Common myeloid progenitor, CD34-positive (primary cell): ENCODE measurements at regions not wholly inside any gene's neighbourhood (a gene's known extent, or its start where the extent isn't known, plus 50 kb on each side); places are given as distances from the start of the nearest gene placed in this dataset.

Experiments used
- CTCF ChIA-PET: fragments of 350-600 bp; sonication (Branson Sonifier 250); formaldehyde crosslinking; loops from one replicate; lab custom pipeline; 2021; ENCODE audit warnings: antibody characterized with exemption; lab: Charles Lee
- POLR2A ChIA-PET: fragments of 350-600 bp; sonication (Branson Sonifier 250); formaldehyde crosslinking; loops from one replicate; lab custom pipeline; 2021; ENCODE audit warnings: antibody characterized with exemption; lab: Charles Lee
- DNase-seq, 3 donors: peaks; one replicate each; pipeline versions ENCODE4 v3.0.0 to v3.0.0-alpha.2; 2013
- H3K27ac ChIP-seq, 2 experiments: 1 replicate in 1 of 2; 2 replicates in 1 of 2; pipeline ENCODE4 v1.7.0; 2013; ENCODE audit warnings: inconsistent platforms in 2 of 2, low read length in 2 of 2, mild to moderate bottlenecking in 2 of 2, low read depth in 1 of 2, moderate library complexity in 1 of 2; ENCODE audit not compliant: severe bottlenecking in 2 of 2, insufficient read depth in 1 of 2, poor library complexity in 1 of 2
- H3K27me3 ChIP-seq, 5 experiments: replicated peaks in 2 of 5; 1 replicate in 3 of 5; 2 replicates in 2 of 5; pipeline versions ENCODE4 v1.6.1 to v1.7.0; 2013; ENCODE audit warnings: low read length in 4 of 5, mild to moderate bottlenecking in 2 of 5, moderate library complexity in 2 of 5, inconsistent platforms in 1 of 5; ENCODE audit not compliant: insufficient read depth in 5 of 5, control insufficient read depth in 4 of 5
- H3K36me3 ChIP-seq, 4 experiments: 1 replicate in 2 of 4; 2 replicates in 2 of 4; pipeline versions ENCODE4 v1.6.1 to v1.7.0; 2013; ENCODE audit warnings: low read length in 3 of 4, control low read depth in 1 of 4, mild to moderate bottlenecking in 1 of 4; ENCODE audit not compliant: control insufficient read depth in 4 of 4, insufficient read depth in 4 of 4
- H3K4me1 ChIP-seq, 4 experiments: 1 replicate in 3 of 4; 2 replicates in 1 of 4; pipeline versions ENCODE4 v1.6.1 to v1.7.1; 2013; ENCODE audit warnings: low read length in 3 of 4, mild to moderate bottlenecking in 3 of 4, control low read depth in 1 of 4, inconsistent platforms in 1 of 4, moderate library complexity in 1 of 4; ENCODE audit not compliant: control insufficient read depth in 4 of 4, insufficient read depth in 4 of 4; ENCODE audit errors: control extremely low read depth in 1 of 4
- H3K4me3 ChIP-seq, 7 experiments: 1 replicate in 4 of 7; 2 replicates in 3 of 7; pipeline versions ENCODE4 v1.5.1 to v1.7.0; 2013; ENCODE audit warnings: mild to moderate bottlenecking in 7 of 7, low read length in 6 of 7, moderate library complexity in 6 of 7, inconsistent platforms in 2 of 7, low read depth in 2 of 7, control low read depth in 1 of 7; ENCODE audit not compliant: insufficient read depth in 4 of 7, control insufficient read depth in 1 of 7; ENCODE audit errors: extremely low read depth in 1 of 7
- H3K9me3 ChIP-seq, 5 experiments: 1 replicate in 4 of 5; 2 replicates in 1 of 5; pipeline versions ENCODE4 v1.6.1 to v1.7.1; 2013; ENCODE audit warnings: low read length in 4 of 5, mild to moderate bottlenecking in 2 of 5, inconsistent platforms in 1 of 5, low read depth in 1 of 5, moderate library complexity in 1 of 5; ENCODE audit not compliant: control insufficient read depth in 4 of 5, insufficient read depth in 2 of 5; ENCODE audit errors: control extremely low read depth in 1 of 5
- WGBS: methylation state at CpG from one replicate; pipeline ENCODE4 v1.1.5; 2013; ENCODE audit not compliant: insufficient coverage; 5-methylcytosine and 5-hydroxymethylcytosine counted together

GRCh38 chr5:89604342-89604741 is 721.4 kb upstream of the MEF2C start:
- no CpG with 5 or more reads among the region's 1 CpG for WGBS
- H3K27ac ChIP-seq: no peak overlapping the region
- H3K4me3 ChIP-seq: no peak overlapping the region
- no peaks in the 10 kb centered on the region for H3K36me3 ChIP-seq
- H3K9me3 ChIP-seq: no peaks in the 10 kb centered on the region
- no peaks in the 10 kb centered on the region for H3K27me3 ChIP-seq
- POLR2A ChIA-PET: no interaction called here
- CTCF ChIA-PET: no interaction called here
- no peak for DNase-seq
- no peaks in the 10 kb centered on the region for H3K4me1 ChIP-seq

- Histone ChIP-seq H3K36me3 (no peaks in the 10 kb centered on the region), H3K27ac (no peak overlapping the region), H3K4me3 (no peak overlapping the region), H3K9me3 (no peaks in the 10 kb centered on the region), H3K4me1 (no peaks in the 10 kb centered on the region), H3K27me3 (no peaks in the 10 kb centered on the region)
- ChIA-PET POLR2A (no interaction called here), CTCF (no interaction called here)
- no peak for DNase-seq
- WGBS: 98% methylated on average over 12 of the region's 12 CpGs
Observed at GRCh38 chr5:89601880-89602279, 718.9 kb upstream of the MEF2C start.

- Histone ChIP-seq H3K27ac (no peak overlapping the region), H3K9me3 (no peaks in the 10 kb centered on the region), H3K36me3 (no peaks in the 10 kb centered on the region), H3K4me3 (no peak overlapping the region), H3K27me3 (no peaks in the 10 kb centered on the region), H3K4me1 (no peaks in the 10 kb centered on the region)
- no peak for DNase-seq
- 94% methylated on average over 1 of the region's 1 CpG for WGBS
- POLR2A ChIA-PET: no interaction called here
- CTCF ChIA-PET: no interaction called here
Observed at GRCh38 chr5:89597878-89598277, 714.9 kb upstream of the MEF2C start.

- no peak for DNase-seq
- no peaks in the 10 kb centered on the region for H3K4me1 ChIP-seq
- H3K9me3 ChIP-seq: no peaks in the 10 kb centered on the region
- H3K27ac ChIP-seq: no peak overlapping the region
- no peaks in the 10 kb centered on the region for H3K36me3 ChIP-seq
- ChIA-PET CTCF (no interaction called here), POLR2A (no interaction called here)
- WGBS: 100% methylated on average over 1 of the region's 2 CpGs
- H3K27me3 ChIP-seq: no peaks in the 10 kb centered on the region
- H3K4me3 ChIP-seq: no peak overlapping the region
Observed at GRCh38 chr5:89596821-89597220, 713.8 kb upstream of the MEF2C start.

DNA sequence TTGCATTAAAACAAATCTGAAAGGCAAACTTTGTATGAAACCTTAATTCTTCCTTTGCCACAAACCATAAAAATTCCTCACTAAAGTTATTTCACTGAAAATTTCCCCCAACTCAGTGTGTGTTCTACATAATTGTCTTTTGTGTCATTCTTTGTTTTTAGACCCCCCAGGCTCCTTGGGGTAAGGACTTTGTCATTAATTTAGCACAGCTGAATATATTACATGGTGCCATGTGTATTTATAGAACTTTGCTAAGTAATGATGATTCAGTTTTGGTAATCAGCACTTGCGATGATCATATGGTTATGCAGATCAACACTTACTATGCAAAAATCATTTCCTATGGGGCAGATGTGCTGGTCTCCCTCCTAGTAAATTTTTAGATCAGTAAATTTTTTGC is 712.1 kb upstream of the MEF2C start:
- CTCF ChIA-PET: no interaction called here
- Histone ChIP-seq H3K9me3 (no peaks in the 10 kb centered on the region), H3K27ac (no peak overlapping the region), H3K4me3 (no peak overlapping the region), H3K27me3 (no peaks in the 10 kb centered on the region), H3K4me1 (no peaks in the 10 kb centered on the region), H3K36me3 (no peaks in the 10 kb centered on the region)
- no CpG with 5 or more reads among the region's 1 CpG for WGBS
- POLR2A ChIA-PET: interaction anchor here (0.7 kb wide), 1 partner anchor 317 kb away, joined by 4 read pairs; no protein-coding TSS in a partner anchor
- DNase-seq: no peak

GRCh38 chr5:89584339-89584956 is 701.5 kb upstream of the MEF2C start:
- DNase-seq: no peak
- WGBS: 100% methylated on average over 2 of the region's 5 CpGs
- H3K4me1 ChIP-seq: no peaks in the 10 kb centered on the region
- ChIA-PET POLR2A (no interaction called here), CTCF (no interaction called here)
- no peak overlapping the region for H3K4me3 ChIP-seq
- H3K27ac ChIP-seq: no peak overlapping the region
- H3K9me3 ChIP-seq: peaks cover 0 to 5% (median 0%) of the 10 kb centered on the region in 5 experiments
- H3K36me3 ChIP-seq: no peaks in the 10 kb centered on the region
- H3K27me3 ChIP-seq: no peaks in the 10 kb centered on the region

DNA sequence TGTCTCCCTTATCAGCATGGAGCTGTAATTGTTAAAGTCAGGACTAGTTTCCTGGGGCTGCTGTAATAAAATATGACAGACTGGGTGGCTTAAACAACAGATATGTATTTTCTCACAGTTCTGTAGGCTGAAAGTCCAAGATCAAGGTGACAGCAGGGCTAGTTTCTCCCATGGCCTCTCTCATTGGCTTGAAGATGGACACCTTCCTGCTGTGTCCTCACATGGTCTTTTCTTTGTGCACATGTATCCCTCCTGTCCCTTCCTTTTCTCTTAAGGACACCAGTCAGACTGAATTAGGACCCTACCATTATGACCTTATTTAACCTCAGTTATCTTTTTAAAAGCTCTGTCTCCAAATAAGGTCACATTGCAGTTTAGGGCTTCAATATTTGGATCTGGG is 700.5 kb upstream of the MEF2C start:
- DNase-seq: no peak
- Histone ChIP-seq H3K4me1 (no peaks in the 10 kb centered on the region), H3K36me3 (no peaks in the 10 kb centered on the region), H3K27me3 (no peaks in the 10 kb centered on the region), H3K4me3 (no peak overlapping the region), H3K9me3 (peaks cover 0 to 5% (median 0%) of the 10 kb centered on the region in 5 experiments), H3K27ac (no peak overlapping the region)
- ChIA-PET POLR2A (no interaction called here), CTCF (no interaction called here)
